Heart left ventricle (tissue), 13 donors: ENCODE measurements at regions not wholly inside any gene's neighbourhood (a gene's known extent, or its start where the extent isn't known, plus 50 kb on each side); places are given as distances from the start of the nearest gene placed in this dataset.
A peak's percentile ranks its signal among the peaks of the same experiment; 100 is the strongest.

ENCODE experiments used
- POLR2A ChIP-seq, 2 donors: fragments of 450-650 bp; IDR thresholded peaks; one replicate each; pipeline ENCODE4 v1.6.1; 2017; ENCODE audit warnings: antibody characterized with exemption in 2 of 2, mild to moderate bottlenecking in 2 of 2, moderate library complexity in 2 of 2
- TF ChIP-seq, protein P1 (sequence below), 12 donors: fragments of 200-600 bp; sonication (generic) in 4 of 12; IDR thresholded peaks; one replicate each; pipeline versions ENCODE4 v1.5.0 to v1.8.0; 2018 to 2022; ENCODE audit warnings: antibody characterized with exemption in 12 of 12, mild to moderate bottlenecking in 5 of 12
- donor health status: ischemic (EF 13 %, LVEDD 7.1; RV severe dilation, severe dysfunction).
- donor health status: DM: no; HTN: yes; CAD: no.
- donor health status: DM: no; HTN: no; CAD: no.
- donor health status: ischemic (EF 25% LVEDD 6.9; RV normal size, moderate dysfunction).
- donor health status: ischemic (EF 25% LVEDD 5.7; RV mildly dilated, moderate dysfunction).
- donor health status: ischemic (EF 35%, LVEDD 5.7; RV mildly dilated, moderate dysfunction).
- donor health status: nonischemic (EF 11% LVEDD 7.7; RV severe dilation, severe dysfunction).
- donor health status: DM: yes; HTN: yes; CAD: no.
- donor health status: PGD.
- donor health status: ischemic (EF 29% LVEDD 5.4; RV normal size, mild dysfunction).
- donor health status: nonischemic (EF 23%, LVEDD 6.1; RV moderate dilation, normal function).

DNA sequence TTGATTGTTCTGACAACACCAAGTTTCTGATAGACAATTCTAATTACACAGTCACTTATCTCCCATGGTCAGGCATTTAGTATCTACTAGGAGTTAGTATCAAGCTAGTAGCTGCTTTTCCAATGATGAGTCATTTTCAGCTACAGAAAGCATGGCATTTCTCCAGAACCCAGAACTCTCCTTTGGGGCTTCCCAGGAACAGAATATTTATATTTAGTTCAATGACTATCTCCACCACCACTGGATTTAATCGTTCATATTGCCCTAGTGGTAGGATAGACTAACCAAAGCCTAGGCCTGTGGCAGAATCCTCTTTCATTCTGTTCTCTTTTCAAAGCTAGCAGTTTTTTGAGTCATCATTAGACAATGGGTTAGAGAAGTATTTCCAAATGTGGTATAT lies 569.4 kb downstream of the GABRG1 start:
- TF ChIP-seq, protein P1, sequence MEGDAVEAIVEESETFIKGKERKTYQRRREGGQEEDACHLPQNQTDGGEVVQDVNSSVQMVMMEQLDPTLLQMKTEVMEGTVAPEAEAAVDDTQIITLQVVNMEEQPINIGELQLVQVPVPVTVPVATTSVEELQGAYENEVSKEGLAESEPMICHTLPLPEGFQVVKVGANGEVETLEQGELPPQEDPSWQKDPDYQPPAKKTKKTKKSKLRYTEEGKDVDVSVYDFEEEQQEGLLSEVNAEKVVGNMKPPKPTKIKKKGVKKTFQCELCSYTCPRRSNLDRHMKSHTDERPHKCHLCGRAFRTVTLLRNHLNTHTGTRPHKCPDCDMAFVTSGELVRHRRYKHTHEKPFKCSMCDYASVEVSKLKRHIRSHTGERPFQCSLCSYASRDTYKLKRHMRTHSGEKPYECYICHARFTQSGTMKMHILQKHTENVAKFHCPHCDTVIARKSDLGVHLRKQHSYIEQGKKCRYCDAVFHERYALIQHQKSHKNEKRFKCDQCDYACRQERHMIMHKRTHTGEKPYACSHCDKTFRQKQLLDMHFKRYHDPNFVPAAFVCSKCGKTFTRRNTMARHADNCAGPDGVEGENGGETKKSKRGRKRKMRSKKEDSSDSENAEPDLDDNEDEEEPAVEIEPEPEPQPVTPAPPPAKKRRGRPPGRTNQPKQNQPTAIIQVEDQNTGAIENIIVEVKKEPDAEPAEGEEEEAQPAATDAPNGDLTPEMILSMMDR (IDR thresholded peaks at IDR 0.05): peak in 1 of 12 donors; percentile 20
- TF ChIP-seq POLR2A (IDR thresholded peaks at IDR 0.05): no peak
